ENCODE measurements at regions not wholly inside any gene's neighbourhood (a gene's known extent, or its start where the extent isn't known, plus 50 kb on each side); places are given as distances from the start of the nearest gene placed in this dataset.

GRCh38 chr5:168121138-168121494 lies 170.3 kb upstream of the WWC1 start:
- intact Hi-C loops (cut with micrococcal nuclease) = no loop called here
- Histone ChIP-seq H3K4me1 (ENCODE audit: control insufficient read depth in 2 of 2, insufficient read depth in 2 of 2, low read length in 2 of 2) (no peaks in the 10 kb centered on the region), H3K27me3 (replicated peaks in 1 of 4; ENCODE audit: control extremely low read depth in 1 of 4, control insufficient read depth in 3 of 4, insufficient read depth in 4 of 4, low read length in 3 of 4) (no peaks in the 10 kb centered on the region), H3K4me2 (replicated peaks; ENCODE audit: low read depth, low read length, poor library complexity, severe bottlenecking) (no peak overlapping the region), H3K4me3 (ENCODE audit: control extremely low read depth in 1 of 5, extremely low read depth in 1 of 5, insufficient read depth in 1 of 5, low read depth in 2 of 5, low read length in 4 of 5) (no peak overlapping the region), H3K36me3 (replicated peaks in 1 of 2; ENCODE audit: control extremely low read depth in 1 of 2, control insufficient read depth in 1 of 2, extremely low read depth in 1 of 2, insufficient read depth in 2 of 2, low read length in 1 of 2) (no peaks in the 10 kb centered on the region), H3K79me2 (ENCODE audit: control insufficient read depth, insufficient read depth, low read length) (no peaks in the 10 kb centered on the region), H4K20me1 (ENCODE audit: control insufficient read depth, insufficient read depth, low read length, poor library complexity, severe bottlenecking) (no peaks in the 10 kb centered on the region), H2AFZ (ENCODE audit: insufficient read depth, low read depth, low read length, poor library complexity, severe bottlenecking) (no peak overlapping the region), H3K27ac (ENCODE audit: low read length in 2 of 2) (no peak overlapping the region), H3K9ac (ENCODE audit: low read length) (no peak overlapping the region), H3K9me3 (ENCODE audit: control extremely low read depth in 1 of 3, control insufficient read depth in 2 of 3, insufficient read depth in 1 of 3, low read length in 2 of 3) (no peaks in the 10 kb centered on the region)
- no peaks in the 10 kb centered on the region for H3K9me3 Mint-ChIP-seq (ENCODE audit: insufficient read depth)
- no peak overlapping the region for H3K27ac Mint-ChIP-seq
- no peak overlapping the region for H3K4me3 Mint-ChIP-seq
- DNase-seq = no peak
- POLR2A ChIA-PET = no interaction called here
- TF ChIP-seq EZH2 (IDR thresholded peaks at IDR 0.05; ENCODE audit: borderline replicate concordance, insufficient read depth, low read depth, low read length, poor library complexity, severe bottlenecking) (no peak), CTCF (IDR thresholded peaks at IDR 0.05) (no peak)
- CTCF ChIA-PET = no interaction called here
- no peaks in the 10 kb centered on the region for H3K4me1 Mint-ChIP-seq
- ATAC-seq (ENCODE audit: low read depth) = no peak
- peaks cover 4% of the 10 kb centered on the region for H3K27me3 Mint-ChIP-seq
- WGBS (ENCODE audit: insufficient coverage) = 90% methylated on average over 2 of the region's 4 CpGs

- H4K20me1 ChIP-seq (ENCODE audit: control insufficient read depth, insufficient read depth, low read length, poor library complexity, severe bottlenecking) = no peaks in the 10 kb centered on the region
- TF ChIP-seq EZH2 (IDR thresholded peaks at IDR 0.05; ENCODE audit: borderline replicate concordance, insufficient read depth, low read depth, low read length, poor library complexity, severe bottlenecking) (no peak), CTCF (IDR thresholded peaks at IDR 0.05) (no peak)
- H3K9me3 Mint-ChIP-seq (ENCODE audit: insufficient read depth) = no peaks in the 10 kb centered on the region
- no peaks in the 10 kb centered on the region for H3K36me3 ChIP-seq (replicated peaks in 1 of 2; ENCODE audit: control extremely low read depth in 1 of 2, control insufficient read depth in 1 of 2, extremely low read depth in 1 of 2, insufficient read depth in 2 of 2, low read length in 1 of 2)
- H3K9ac ChIP-seq (ENCODE audit: low read length) = no peak overlapping the region
- WGBS (ENCODE audit: insufficient coverage) = 87% methylated on average over 3 of the region's 8 CpGs
- H3K4me3 ChIP-seq (ENCODE audit: control extremely low read depth in 1 of 5, extremely low read depth in 1 of 5, insufficient read depth in 1 of 5, low read depth in 2 of 5, low read length in 4 of 5) = no peak overlapping the region
- no peak overlapping the region for H3K4me2 ChIP-seq (replicated peaks; ENCODE audit: low read depth, low read length, poor library complexity, severe bottlenecking)
- CTCF ChIA-PET = no interaction called here
- H3K27me3 ChIP-seq (replicated peaks in 1 of 4; ENCODE audit: control extremely low read depth in 1 of 4, control insufficient read depth in 3 of 4, insufficient read depth in 4 of 4, low read length in 3 of 4) = no peaks in the 10 kb centered on the region
- H3K27ac ChIP-seq (ENCODE audit: low read length in 2 of 2) = no peak overlapping the region
- no peaks in the 10 kb centered on the region for H3K4me1 ChIP-seq (ENCODE audit: control insufficient read depth in 2 of 2, insufficient read depth in 2 of 2, low read length in 2 of 2)
- ATAC-seq (ENCODE audit: low read depth) (no peak), DNase-seq (no peak)
- peaks cover 4% of the 10 kb centered on the region for H3K27me3 Mint-ChIP-seq
- H3K9me3 ChIP-seq (ENCODE audit: control extremely low read depth in 1 of 3, control insufficient read depth in 2 of 3, insufficient read depth in 1 of 3, low read length in 2 of 3) = peaks cover 0 to 5% (median 0%) of the 10 kb centered on the region in 3 donors
- no peaks in the 10 kb centered on the region for H3K79me2 ChIP-seq (ENCODE audit: control insufficient read depth, insufficient read depth, low read length)
- intact Hi-C loops (cut with micrococcal nuclease) = no loop called here
- H2AFZ ChIP-seq (ENCODE audit: insufficient read depth, low read depth, low read length, poor library complexity, severe bottlenecking) = no peak overlapping the region
- no peak overlapping the region for H3K27ac Mint-ChIP-seq
- H3K4me1 Mint-ChIP-seq = no peaks in the 10 kb centered on the region
- POLR2A ChIA-PET = no interaction called here
- H3K4me3 Mint-ChIP-seq = no peak overlapping the region
Measured at GRCh38 chr5:168123631-168124528, 167.6 kb upstream of the WWC1 start.
